22Rv1 (cell line): ENCODE measurements at regions not wholly inside any gene's neighbourhood (a gene's known extent, or its start where the extent isn't known, plus 50 kb on each side); places are given as distances from the start of the nearest gene placed in this dataset.

Experiments
- CTCF ChIP-seq: fragments of 450-650 bp; IDR thresholded peaks from 2 replicates; pipeline ENCODE4 v1.5.1; 2017; ENCODE audit warnings: mild to moderate bottlenecking
- ZFX ChIP-seq: fragments of 450-650 bp; IDR thresholded peaks from 2 replicates; pipeline ENCODE4 v1.6.1; 2017; ENCODE audit warnings: antibody characterized with exemption, borderline replicate concordance

GRCh38 chr20:48404598-48404997 is 423.2 kb downstream of the PREX1 start:
- no peak for TF ChIP-seq CTCF
- TF ChIP-seq ZFX, result no peak
